Stimulated activated CD4-positive, alpha-beta T cell treated with anti-CD3 and anti-CD28 coated beads, Interleukin-2, amount 100 ng/mL, for 24 hours (primary cell): ENCODE measurements at regions not wholly inside any gene's neighbourhood (a gene's known extent, or its start where the extent isn't known, plus 50 kb on each side); places are given as distances from the start of the nearest gene placed in this dataset.
"Not testable (repeated sequence)": the region's sequence is repeated elsewhere in the genome, so short reads cannot be mapped to it uniquely, and the experiment has no call there.

Experiments used
- DNase-seq, 2 donors: peaks; one replicate each; pipeline ENCODE4 v3.0.0-alpha.2; 2020

- not testable (repeated sequence) for DNase-seq
Observed at GRCh38 chr1:121573881-121574504, 389.2 kb downstream of the SRGAP2C start.

GRCh38 chr1:121574505-121574899 lies 389.7 kb downstream of the SRGAP2C start:
- DNase-seq, result not testable (repeated sequence)

- DNase-seq, result not testable (repeated sequence)
Observed at GRCh38 chr1:121582898-121583297, 398.1 kb downstream of the SRGAP2C start.

GRCh38 chr1:121586369-121587229 lies 401.8 kb downstream of the SRGAP2C start:
- DNase-seq, result no peak

- no peak for DNase-seq
Observed at GRCh38 chr1:121587230-121587569, 402.4 kb downstream of the SRGAP2C start.

- no peak for DNase-seq
Observed at GRCh38 chr1:121587777-121588176, 403.0 kb downstream of the SRGAP2C start.

GRCh38 chr1:121594096-121594495 lies 409.3 kb downstream of the SRGAP2C start:
- no peak for DNase-seq

GRCh38 chr1:121595089-121595488 lies 410.3 kb downstream of the SRGAP2C start:
- DNase-seq, result no peak

- DNase-seq, result not testable (repeated sequence)
Observed at GRCh38 chr1:121604843-121605444, 420.2 kb downstream of the SRGAP2C start.

- DNase-seq, result not testable (repeated sequence)
Observed at GRCh38 chr1:121607499-121607898, 422.7 kb downstream of the SRGAP2C start.
